ENCODE measurements at regions not wholly inside any gene's neighbourhood (a gene's known extent, or its start where the extent isn't known, plus 50 kb on each side); places are given as distances from the start of the nearest gene placed in this dataset.

DNA sequence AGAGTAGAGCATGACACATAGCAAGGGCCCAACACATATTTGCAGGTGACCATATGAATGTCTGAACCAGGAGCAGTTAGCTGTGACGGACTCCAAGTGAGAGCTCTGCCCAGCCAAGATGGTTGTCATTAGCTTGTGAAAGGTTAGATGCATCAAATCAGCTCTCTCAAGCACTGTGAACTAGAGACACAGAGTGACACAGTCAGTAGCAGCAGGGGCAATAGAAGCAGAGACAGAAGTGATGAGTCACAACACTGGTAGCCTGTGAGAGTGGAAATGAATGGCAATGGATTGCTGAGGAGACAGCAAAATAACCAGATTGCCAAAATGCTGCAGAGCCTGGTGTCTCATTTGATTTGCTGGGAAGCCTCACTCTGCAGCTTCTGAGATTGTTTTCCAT lies 558.9 kb downstream of the PKHD1 start:
- peaks cover 2% of the 10 kb centered on the region for H3K9me3 Mint-ChIP-seq (ENCODE audit: unreplicated experiment)
- H3K36me3 Mint-ChIP-seq (ENCODE audit: unreplicated experiment) = no peaks in the 10 kb centered on the region
- peaks cover 1% of the 10 kb centered on the region for H3K4me1 Mint-ChIP-seq (ENCODE audit: low read depth, unreplicated experiment)
- H3K27me3 Mint-ChIP-seq (ENCODE audit: unreplicated experiment) = peaks cover 4% of the 10 kb centered on the region
- TF ChIP-seq, protein P1, sequence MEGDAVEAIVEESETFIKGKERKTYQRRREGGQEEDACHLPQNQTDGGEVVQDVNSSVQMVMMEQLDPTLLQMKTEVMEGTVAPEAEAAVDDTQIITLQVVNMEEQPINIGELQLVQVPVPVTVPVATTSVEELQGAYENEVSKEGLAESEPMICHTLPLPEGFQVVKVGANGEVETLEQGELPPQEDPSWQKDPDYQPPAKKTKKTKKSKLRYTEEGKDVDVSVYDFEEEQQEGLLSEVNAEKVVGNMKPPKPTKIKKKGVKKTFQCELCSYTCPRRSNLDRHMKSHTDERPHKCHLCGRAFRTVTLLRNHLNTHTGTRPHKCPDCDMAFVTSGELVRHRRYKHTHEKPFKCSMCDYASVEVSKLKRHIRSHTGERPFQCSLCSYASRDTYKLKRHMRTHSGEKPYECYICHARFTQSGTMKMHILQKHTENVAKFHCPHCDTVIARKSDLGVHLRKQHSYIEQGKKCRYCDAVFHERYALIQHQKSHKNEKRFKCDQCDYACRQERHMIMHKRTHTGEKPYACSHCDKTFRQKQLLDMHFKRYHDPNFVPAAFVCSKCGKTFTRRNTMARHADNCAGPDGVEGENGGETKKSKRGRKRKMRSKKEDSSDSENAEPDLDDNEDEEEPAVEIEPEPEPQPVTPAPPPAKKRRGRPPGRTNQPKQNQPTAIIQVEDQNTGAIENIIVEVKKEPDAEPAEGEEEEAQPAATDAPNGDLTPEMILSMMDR (IDR thresholded peaks at IDR 0.05; ENCODE audit: partially characterized antibody, unreplicated experiment) = no peak
- no peak overlapping the region for H3K27ac Mint-ChIP-seq (ENCODE audit: unreplicated experiment)
- DNase-seq = no peak
- no peak overlapping the region for H3K4me3 Mint-ChIP-seq (ENCODE audit: unreplicated experiment)

DNA sequence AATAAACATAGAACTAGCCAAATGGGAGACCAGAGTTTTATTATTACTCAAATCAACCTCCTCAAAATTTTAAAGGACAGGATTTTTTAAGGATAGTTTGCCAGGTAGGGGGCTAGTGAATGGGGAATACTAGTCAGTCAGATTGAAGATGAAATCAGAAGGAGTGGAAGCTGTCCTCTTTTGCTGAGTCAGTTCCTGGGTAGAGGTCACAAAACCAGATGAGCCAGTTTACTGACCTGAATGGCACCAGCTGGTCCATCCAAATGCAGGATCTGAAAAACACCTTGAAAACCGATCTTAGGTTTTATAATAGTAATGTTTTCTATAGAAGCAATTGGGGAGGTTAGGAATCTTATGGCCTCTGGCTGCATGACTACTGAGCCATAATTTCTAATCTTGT lies 558.2 kb downstream of the PKHD1 start:
- H3K4me1 Mint-ChIP-seq (ENCODE audit: low read depth, unreplicated experiment) = peaks cover 1% of the 10 kb centered on the region
- peaks cover 4% of the 10 kb centered on the region for H3K27me3 Mint-ChIP-seq (ENCODE audit: unreplicated experiment)

DNA sequence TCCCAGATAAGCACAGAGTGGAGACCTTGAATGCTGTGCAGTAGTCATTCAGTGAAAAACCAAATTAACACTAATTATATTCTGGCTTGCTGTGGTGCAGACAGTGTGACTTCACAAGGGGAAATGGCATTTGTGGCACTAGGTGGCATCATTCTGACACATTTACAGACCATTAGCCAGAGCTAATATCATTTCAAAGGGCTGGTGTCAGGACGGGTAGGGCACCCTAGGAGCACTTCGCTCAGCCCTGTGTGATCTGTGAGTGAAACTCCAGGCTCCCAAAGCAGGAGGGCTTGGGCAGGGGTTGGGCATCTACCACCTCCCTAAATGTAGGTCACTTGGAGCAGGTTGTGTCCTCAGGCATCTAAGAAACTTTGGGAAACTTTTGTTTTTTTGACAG lies 555.8 kb downstream of the PKHD1 start:
- TF ChIP-seq, protein P1 (IDR thresholded peaks at IDR 0.05; ENCODE audit: partially characterized antibody, unreplicated experiment) = no peak
- Mint-ChIP-seq H3K36me3 (ENCODE audit: unreplicated experiment) (no peaks in the 10 kb centered on the region), H3K9me3 (ENCODE audit: unreplicated experiment) (peaks cover 2% of the 10 kb centered on the region), H3K4me3 (ENCODE audit: unreplicated experiment) (no peak overlapping the region), H3K4me1 (ENCODE audit: low read depth, unreplicated experiment) (peaks cover 1% of the 10 kb centered on the region), H3K27ac (ENCODE audit: unreplicated experiment) (no peak overlapping the region), H3K27me3 (ENCODE audit: unreplicated experiment) (peaks cover 4% of the 10 kb centered on the region)
- DNase-seq = no peak

More for the DNA sequence above, 558.2 kb downstream of the PKHD1 start:
- Mint-ChIP-seq H3K27ac (ENCODE audit: unreplicated experiment) (no peak overlapping the region), H3K9me3 (ENCODE audit: unreplicated experiment) (peaks cover 2% of the 10 kb centered on the region), H3K4me3 (ENCODE audit: unreplicated experiment) (no peak overlapping the region), H3K36me3 (ENCODE audit: unreplicated experiment) (no peaks in the 10 kb centered on the region)
- TF ChIP-seq, protein P1 (IDR thresholded peaks at IDR 0.05; ENCODE audit: partially characterized antibody, unreplicated experiment) = no peak
- DNase-seq = no peak

DNA sequence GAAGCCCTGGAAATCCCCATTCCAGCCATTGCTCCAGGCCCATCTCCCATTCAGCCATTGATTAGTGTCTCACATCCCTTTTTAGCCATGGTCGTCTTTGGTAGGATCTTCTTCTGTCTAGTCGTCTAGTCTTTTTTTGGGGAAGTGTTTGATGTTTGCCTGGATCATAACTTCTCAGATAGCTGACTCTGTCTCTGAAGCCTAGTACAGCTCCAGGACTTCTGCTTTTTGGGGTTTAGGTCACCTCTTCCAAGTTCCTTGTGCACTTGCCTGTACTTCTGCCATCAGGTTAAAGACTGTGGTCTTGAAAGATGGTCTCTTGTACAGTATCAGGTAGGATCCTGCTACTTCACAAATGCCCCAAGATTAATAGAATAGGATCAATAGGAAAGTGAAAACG lies 553.5 kb downstream of the PKHD1 start:
- no peaks in the 10 kb centered on the region for H3K36me3 Mint-ChIP-seq (ENCODE audit: unreplicated experiment)
- peaks cover 2% of the 10 kb centered on the region for H3K9me3 Mint-ChIP-seq (ENCODE audit: unreplicated experiment)
- TF ChIP-seq, protein P1 (IDR thresholded peaks at IDR 0.05; ENCODE audit: partially characterized antibody, unreplicated experiment) = no peak
- H3K4me1 Mint-ChIP-seq (ENCODE audit: low read depth, unreplicated experiment) = peaks cover 1% of the 10 kb centered on the region
- H3K4me3 Mint-ChIP-seq (ENCODE audit: unreplicated experiment) = no peak overlapping the region
- H3K27me3 Mint-ChIP-seq (ENCODE audit: unreplicated experiment) = peaks cover 2% of the 10 kb centered on the region
- no peak overlapping the region for H3K27ac Mint-ChIP-seq (ENCODE audit: unreplicated experiment)
- no peak for DNase-seq

DNA sequence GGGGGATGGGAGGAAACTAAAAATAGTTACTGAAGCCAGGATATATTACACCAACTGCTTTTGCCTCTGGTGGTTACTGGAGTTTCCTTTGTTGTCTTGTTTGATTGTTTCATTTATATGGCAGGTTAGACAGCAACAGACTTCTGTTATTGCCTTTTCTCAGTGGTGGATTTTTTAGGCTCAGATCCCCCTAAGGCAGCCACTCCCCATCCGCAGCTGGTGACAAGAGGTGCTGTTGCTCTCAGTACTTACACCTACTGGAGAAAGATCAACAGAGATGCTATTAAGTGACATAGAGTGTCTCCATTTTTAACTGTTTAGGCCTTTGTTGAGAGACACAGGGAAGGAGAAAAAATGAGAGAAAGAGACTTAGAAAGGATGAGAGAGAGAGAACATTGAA lies 552.1 kb downstream of the PKHD1 start:
- Mint-ChIP-seq H3K4me3 (ENCODE audit: unreplicated experiment) (no peak overlapping the region), H3K27ac (ENCODE audit: unreplicated experiment) (no peak overlapping the region), H3K27me3 (ENCODE audit: unreplicated experiment) (peaks cover 2% of the 10 kb centered on the region), H3K36me3 (ENCODE audit: unreplicated experiment) (no peaks in the 10 kb centered on the region), H3K4me1 (ENCODE audit: low read depth, unreplicated experiment) (peaks cover 3% of the 10 kb centered on the region), H3K9me3 (ENCODE audit: unreplicated experiment) (peaks cover 2% of the 10 kb centered on the region)
- no peak for DNase-seq
- TF ChIP-seq, protein P1 (IDR thresholded peaks at IDR 0.05; ENCODE audit: partially characterized antibody, unreplicated experiment) = no peak

Data from glutamatergic neuron (in vitro differentiated cells).